ENCODE measurements at regions not wholly inside any gene's neighbourhood (a gene's known extent, or its start where the extent isn't known, plus 50 kb on each side); places are given as distances from the start of the nearest gene placed in this dataset.

DNA sequence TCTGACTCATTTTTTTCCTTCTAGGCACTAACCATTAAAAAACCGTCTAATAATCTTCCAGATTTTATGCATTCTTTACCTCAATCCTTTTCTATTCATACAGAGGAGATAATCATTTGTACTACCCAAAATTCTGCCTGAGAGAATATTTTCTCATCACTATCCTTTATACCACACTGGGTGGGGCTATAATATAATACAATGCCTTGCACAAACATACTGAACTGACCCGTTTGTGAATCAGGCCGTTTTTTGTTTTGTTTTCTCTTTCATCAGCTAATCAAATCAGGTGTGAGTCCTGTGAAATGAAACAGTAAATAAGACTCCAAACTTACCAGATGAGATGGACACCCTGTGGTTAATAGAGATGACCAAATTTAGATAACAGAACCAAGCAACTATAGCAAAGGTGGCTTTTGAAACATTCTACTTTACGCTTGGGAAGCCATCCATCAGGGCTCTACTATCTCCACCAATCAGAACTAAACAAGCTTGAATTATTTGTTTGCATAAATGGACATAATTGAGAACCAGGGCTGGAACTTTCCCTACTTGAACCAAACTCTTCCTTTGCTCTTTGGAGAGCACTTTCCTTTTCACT is 573.0 kb downstream of the GABRG1 start:
- TF ChIP-seq, protein P1, sequence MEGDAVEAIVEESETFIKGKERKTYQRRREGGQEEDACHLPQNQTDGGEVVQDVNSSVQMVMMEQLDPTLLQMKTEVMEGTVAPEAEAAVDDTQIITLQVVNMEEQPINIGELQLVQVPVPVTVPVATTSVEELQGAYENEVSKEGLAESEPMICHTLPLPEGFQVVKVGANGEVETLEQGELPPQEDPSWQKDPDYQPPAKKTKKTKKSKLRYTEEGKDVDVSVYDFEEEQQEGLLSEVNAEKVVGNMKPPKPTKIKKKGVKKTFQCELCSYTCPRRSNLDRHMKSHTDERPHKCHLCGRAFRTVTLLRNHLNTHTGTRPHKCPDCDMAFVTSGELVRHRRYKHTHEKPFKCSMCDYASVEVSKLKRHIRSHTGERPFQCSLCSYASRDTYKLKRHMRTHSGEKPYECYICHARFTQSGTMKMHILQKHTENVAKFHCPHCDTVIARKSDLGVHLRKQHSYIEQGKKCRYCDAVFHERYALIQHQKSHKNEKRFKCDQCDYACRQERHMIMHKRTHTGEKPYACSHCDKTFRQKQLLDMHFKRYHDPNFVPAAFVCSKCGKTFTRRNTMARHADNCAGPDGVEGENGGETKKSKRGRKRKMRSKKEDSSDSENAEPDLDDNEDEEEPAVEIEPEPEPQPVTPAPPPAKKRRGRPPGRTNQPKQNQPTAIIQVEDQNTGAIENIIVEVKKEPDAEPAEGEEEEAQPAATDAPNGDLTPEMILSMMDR (IDR thresholded peaks at IDR 0.05): no peak
- TF ChIP-seq POLR2A (IDR thresholded peaks at IDR 0.05): no peak
- TF ChIP-seq EP300 (IDR thresholded peaks at IDR 0.05): no peak
